ENCODE measurements at regions not wholly inside any gene's neighbourhood (a gene's known extent, or its start where the extent isn't known, plus 50 kb on each side); places are given as distances from the start of the nearest gene placed in this dataset.

DNA sequence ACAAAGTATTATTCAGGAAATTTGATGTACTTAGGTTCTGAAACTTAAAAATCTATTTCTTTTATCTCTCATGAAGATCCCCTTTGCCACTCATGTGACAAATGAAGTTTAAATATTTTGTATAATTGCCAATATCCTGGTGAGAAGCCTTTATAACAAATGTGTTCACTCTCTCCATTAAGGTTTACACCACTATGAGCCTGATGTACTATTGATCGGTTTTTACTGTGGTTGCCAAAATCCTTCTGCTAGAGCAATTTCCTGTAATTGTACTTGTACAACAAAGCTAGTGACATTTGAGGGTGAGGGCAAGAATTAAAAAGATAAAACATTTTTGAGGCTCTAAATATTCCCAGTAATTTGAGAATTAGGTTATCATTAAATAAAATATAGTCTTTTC is 222.3 kb upstream of the CDH19 start:
- no peak for DNase-seq

DNA sequence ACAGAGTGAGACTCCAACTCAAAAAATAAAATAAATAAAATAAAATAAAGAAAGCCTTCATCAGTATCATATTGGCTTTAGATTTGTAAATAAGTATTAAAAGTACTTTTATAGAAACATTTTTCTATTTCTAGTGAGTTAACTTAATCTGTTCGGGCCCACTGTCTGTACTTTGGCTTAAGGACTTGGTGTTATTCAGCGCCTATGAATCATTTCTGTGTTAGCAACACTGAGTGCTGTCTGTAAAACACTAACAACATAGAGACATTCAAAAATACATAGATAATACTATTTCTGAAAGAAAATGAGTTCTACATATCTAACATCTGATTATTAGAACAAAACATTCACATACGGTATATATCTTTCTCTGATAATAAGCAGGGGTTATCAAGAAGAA is 221.5 kb upstream of the CDH19 start:
- DNase-seq, result no peak

DNA sequence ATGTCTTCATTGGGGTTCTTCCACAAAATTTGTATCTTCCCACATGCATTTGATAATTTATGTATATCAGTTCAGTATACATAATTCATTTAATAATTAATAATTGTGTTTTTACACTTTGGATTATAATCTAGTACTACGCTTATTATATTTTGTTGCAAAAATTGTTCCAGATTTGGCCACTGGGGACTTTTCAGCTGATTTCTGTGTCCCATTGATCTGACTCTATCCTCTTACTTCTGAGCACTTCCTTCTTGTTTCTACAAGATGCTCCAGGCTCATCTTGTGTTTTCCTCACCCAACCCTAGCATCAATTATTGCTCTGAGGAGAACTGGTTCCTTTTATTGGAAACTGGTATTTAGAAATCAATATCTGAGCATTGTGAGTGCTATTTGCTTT is 215.3 kb upstream of the CDH19 start:
- no peak for DNase-seq

DNA sequence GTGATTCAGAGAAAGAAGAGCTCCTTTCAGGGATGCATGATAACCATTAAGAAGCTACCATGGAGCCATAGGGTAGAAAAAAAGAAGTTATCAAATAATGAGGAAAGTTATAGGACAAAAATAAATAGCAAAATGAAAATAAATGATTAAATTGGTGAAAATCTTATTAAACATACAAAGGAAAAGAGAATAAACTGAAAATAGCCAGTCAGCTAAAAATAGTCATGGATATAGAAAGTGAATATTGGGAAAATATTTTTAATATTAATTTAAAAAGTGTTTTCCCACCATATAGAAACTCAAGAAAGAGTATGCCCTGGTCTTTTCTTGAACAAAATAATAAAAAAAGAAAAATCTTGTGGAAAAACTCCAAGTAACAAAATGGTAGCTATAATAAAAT is 209.2 kb upstream of the CDH19 start:
- no peak for DNase-seq

DNA sequence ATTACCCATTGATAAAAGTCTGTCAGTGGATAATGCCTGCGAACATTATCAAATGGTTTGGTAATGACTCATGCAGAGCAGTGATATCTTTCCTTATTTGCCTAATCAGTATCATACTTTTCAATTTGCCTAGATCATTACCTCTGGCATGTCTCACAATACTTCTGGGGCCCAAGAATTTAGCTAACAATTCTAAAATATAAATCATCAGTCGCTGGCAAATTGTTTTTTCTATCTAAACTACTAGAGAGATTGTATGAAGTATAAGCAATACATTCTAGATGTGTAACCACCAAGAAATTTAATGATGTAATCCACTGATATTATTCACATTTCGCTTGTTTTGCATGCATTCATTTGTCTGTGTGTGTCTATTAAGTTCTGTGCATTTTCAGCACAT is 191.2 kb upstream of the CDH19 start:
- DNase-seq, result no peak

DNA sequence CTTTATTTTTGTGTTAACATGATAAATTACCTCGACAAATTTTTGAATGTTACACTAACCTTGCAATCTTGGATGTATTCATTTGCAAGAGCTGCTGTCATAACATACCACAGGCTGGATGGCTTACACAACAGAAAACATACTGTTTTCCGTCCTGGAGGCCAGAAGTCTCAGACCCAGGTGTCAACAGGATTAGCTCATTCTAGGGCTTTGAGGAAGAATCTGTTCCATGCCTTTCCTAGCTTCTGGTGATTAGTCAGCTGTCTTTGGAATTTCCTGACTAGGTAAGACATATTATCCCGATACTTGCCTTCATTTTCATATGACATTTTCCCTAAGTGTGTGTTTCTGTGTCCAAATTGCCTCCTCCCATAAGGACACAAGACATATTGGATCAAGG is 188.6 kb upstream of the CDH19 start:
- no peak for DNase-seq

DNA sequence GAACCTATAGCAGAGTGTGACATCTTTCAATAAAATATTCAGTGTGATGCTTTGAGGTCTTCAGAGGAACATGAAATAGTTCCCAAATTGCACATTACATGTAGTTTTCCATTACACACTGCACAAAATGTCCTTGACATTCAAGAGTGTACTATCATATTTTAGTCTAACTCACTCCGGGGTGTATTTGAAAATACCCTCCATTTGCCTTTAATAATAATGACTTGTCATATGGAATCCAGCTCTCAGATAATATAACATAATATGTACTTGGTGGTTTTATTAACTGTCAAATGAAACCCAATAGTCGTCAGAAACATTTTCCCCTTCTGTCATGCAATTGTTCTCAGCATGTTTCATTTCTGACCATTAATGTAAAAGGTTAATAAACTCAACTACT is 176.7 kb upstream of the CDH19 start:
- no peak for DNase-seq

DNA sequence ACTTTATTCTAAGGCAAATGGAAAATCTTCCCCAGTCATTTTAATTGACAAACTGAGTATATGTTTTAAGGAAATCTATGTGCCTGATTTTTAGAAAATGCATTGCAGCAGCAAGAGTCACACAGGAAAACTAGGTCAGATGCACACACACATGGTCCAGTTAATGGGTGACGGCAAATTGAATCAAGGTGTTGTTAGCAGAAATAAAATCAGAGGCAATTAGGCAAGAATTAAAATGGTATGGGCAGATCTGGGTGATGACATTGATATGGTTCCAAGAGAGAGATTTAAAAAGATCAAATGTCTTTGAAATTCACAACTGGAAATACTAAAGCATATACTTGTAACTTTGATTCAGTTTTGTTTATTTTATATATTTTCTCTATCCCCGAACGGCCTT is 174.2 kb upstream of the CDH19 start:
- DNase-seq, result no peak

DNA sequence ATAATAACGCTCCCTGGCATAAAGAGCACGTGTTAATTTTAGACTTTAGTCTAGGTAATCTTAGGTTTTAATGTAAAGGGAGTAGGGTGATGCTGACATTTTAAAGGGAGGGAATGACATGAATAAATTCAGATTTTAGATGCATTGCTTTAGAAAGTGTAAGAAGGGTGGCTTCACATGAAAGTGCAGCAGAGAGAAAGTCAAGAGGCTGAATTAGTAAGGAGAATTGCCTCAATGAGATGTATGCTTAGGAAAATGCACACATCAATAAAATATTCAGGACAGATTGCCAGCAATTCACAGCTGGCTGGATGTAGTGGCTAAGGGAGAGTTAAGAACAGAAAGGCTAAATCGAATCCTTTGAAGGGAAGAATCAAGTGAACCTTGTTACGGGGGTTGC is 165.5 kb upstream of the CDH19 start:
- DNase-seq, result no peak

DNA sequence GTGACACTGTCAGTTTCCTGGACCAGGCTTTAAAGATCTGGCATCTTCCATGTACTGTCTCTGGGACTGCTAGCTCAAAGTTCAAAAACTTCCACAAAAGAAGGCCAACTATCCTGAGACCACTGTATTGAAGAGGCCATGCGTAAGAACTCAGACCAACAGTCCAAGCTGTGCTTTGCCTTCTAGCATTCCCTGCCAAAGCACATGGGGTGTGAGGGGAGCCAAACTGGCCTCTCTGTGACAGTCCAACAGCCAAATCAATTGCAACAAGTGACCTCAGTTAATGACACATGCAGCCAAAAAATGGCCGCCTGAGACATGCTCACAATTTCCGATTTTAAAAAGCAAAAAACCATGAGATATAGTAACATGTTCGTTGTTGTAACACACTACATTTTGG is 160.3 kb upstream of the CDH19 start:
- DNase-seq, result no peak

DNA sequence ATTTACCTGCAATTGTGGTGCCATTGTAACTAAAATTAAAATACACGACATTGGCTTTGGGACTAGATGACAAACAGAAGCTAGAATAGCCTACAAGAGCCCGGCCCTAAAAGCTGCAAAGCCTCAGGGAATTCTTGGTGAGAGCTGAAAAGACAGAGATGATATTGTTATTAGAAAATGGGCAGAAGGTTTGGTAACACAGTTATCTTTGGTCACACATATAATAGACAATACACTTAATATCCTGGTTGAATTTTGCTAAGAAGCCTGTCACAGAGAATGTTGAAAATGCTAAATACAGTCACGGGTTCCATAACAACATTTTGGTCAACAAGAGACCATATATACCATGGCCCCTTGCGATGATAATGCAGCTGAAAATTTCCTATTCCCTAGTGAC is 157.3 kb upstream of the CDH19 start:
- no peak for DNase-seq

DNA sequence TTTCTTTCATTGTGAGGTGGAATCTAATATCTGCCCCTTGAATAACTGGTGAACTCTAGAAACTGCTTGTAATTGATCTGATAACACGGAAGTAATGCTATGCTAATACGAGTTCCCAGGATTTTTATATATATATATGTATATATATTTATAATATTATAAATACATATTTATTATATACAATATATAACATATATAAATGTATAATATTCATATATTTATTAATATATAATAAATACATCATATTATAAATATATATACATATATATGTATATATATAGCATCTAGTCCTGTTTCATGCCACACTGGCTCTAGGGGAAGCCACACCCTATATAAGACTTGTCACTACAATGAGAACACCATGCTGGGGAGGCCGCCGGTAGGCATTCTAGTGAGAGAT is 156.7 kb upstream of the CDH19 start:
- DNase-seq, result no peak

DNA sequence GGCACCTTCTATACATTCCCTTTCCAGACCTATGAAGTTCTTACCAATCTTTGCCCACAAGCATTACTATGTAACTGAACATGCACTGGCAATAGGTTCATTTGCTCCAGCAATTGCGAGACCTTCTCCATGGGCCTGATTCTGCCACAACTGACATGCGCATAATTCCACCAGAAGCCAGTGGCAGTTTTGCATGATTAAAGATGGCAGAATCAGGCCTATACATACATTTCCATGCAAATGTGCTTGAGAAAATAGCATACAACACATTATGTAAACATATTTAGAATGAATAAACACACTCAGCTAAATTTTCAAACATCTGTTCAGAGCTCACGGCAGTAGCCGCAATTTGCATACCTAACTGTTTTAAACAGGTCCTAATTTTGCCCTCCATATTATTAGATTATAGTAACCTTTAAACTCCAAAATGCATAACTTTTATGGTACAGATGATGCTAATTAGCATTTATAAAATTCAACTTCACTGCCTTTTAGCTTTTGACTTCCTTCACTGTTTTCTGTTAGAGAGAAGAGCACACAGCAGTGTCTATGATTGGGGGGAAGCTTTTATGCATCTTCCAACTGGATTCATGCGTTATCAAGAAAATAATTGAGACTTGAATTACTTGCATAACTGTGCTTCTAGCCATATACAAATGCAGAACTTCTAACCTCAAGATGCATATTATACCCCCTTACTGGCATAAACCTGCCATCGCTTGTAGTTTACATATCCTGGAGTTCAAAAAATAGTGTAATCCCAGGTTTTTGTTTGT is 155.3 kb upstream of the CDH19 start:
- no peak for DNase-seq

DNA sequence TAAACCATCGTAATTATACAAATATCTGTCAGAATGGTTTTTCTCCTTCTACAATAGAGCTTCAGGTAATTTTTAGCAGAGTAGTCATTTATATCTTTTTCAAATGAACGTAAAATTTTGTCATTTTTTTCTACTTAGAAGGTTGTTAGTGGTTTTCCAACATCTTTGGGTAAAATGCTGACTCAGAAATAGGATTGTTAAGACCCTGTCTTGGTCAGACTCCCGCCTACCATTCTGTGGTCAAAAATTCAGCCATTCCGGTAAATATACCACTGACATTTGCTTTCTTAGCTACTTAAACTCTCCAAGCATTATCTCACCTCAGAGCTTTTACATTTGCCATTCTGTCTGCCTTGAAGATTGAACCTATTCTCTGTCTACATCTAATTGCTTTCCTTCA is 154.1 kb upstream of the CDH19 start:
- DNase-seq, result no peak

DNA sequence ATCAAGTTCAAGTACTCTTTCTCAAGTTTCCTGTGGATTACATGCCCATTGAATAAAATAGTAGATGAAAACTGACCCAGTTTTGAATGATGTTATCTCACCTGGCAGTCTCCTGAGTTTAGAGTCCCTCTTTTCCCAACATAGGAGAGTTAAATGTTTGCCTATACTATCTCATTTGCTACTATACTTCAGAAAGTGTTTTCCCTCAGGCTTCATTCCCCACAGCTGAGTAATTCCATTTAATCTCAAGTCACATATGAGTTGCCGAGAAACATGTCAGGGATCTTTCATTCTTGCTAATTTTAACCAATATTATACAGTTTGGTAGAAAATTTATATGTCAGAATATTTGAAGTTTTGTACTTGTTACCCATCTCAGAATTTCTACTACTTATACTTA is 150.4 kb upstream of the CDH19 start:
- DNase-seq, result no peak

DNA sequence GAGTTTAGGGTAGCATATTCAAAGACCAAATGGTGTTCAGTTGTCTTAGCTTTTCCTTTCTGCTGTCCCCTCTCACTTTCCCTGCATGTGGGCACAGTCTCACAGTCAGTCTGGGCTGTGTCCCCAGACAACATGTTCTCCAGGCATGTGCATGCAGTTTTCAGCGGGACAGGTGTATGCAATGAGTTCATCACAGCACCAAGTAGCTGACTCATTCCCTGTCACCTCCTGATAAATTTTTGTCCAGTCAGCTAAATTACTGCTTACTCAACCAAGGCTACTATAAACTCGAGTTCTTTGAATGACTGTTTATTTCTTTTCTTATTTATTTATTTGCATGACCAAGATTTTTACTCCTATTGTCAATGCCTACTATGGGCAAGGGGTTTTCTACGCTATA is 148.8 kb upstream of the CDH19 start:
- no peak for DNase-seq

DNA sequence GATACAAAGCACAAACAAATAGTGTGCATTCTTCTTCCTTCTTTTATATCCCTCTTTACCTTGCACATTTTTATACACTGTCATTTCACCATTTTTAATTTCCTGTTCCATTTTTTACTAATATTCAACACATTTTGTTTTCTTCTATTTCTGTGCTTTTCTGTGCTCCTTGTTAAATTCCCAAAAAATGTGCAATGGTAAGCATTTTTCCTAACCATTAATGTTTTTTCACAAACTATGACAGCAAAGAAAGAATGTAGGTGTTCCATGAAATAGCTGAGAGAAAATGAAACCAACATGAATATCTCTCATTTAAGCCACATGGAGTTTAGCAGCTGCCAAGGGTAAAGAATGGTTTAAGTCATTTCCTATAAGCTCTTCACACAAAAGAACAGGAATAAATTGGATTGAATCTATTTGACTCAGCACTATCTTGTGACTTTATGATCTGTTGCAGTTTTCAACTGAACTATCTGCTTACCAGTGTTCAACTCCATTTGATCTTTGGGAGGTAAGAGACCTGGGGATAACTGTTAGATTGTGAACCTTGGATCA is 145.7 kb upstream of the CDH19 start:
- no peak for DNase-seq

DNA sequence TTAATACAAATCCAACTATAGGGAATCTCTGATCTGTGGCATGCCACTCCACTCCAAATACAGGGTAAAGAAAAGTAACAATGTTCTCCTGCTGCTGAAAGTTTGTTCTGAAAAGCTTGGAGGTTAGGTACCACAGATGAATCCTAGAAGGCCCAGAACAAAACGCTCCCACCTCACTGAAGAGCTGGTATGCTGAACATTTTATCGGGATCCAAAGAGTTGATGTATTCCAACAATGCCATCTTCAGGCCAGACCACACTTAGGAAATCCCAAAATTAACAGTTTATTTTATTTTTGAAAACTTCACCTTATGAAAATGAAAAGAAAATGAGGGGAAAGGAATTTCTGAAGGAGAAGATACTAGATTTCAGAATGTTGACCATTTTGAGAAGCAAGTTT is 145.1 kb upstream of the CDH19 start:
- peak; percentile 24 for DNase-seq

DNA sequence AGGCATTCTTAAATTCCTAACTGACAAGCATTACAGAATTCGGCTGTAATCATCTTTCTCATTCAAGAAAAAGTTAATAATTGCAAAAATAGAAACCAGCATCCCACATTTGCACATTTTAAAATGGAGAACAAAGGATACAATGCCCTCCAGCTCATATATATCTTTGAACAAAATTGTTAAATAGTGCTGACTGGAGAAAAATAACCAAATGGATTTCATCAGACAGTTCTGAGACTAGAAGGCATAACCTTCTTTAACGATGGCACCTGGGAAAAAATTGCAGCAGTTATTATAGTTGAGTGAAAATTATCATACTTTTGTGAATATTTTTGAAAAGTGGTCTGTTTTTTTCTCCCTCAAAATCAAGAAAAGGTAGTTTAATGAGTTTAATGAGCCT is 138.9 kb upstream of the CDH19 start:
- no peak for DNase-seq

DNA sequence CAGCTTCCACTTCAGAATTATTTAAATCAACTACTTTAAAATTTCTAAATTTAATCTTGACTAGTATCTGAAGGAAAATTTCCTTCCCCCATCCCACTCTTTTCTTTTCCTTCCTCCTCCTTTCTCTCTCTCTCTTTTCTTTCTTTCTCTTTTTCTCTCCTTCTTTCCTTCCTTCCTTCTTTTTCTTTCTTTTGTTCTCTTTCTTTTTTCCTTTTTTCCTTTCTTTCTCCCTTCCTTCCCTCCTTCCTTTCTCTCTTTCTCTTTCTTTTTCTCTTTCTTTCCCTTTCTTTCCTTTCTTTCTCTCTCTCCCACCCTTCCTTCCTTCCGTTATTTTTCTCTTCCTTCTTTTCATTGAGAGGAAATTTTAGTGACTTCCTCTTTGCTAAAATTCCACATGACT is 132.0 kb upstream of the CDH19 start:
- DNase-seq, result no peak

DNA sequence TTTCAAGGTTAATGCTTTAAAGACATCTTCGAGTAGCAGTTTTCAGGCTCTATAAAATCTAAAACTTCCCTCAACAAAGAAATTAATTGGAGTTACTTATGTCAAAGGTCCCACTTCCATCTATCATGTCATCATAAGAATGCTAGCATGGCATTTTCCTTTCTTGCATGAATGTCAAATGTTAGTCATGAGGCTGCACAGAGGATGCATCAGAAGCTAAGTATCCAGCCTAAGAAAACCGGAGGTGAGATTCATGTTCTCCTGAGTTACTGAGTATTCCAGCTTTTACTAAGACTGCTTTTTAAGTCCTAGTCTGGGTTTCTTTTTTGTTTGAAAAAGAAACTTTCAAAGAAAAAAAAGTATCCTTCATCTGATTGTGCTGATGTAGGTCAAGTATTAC is 130.6 kb upstream of the CDH19 start:
- no peak for DNase-seq

DNA sequence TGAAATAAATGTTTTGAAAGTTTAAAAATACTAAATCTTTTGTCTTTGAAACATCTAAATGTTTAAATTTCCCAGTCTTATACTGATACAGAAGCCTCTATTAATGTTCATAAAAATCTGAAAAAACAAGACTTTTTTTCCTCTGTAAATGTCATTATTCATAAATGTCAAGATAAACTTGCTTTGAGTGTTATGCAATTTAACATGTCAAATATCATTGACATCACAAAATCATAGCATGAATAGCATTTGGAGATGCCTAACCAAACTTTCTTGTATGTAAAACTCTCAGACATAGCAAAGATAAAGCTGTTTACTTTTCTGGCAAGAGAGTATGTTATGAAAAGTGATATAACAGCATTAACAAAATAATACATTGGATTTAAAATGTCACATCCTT is 128.0 kb upstream of the CDH19 start:
- no peak for DNase-seq

DNA sequence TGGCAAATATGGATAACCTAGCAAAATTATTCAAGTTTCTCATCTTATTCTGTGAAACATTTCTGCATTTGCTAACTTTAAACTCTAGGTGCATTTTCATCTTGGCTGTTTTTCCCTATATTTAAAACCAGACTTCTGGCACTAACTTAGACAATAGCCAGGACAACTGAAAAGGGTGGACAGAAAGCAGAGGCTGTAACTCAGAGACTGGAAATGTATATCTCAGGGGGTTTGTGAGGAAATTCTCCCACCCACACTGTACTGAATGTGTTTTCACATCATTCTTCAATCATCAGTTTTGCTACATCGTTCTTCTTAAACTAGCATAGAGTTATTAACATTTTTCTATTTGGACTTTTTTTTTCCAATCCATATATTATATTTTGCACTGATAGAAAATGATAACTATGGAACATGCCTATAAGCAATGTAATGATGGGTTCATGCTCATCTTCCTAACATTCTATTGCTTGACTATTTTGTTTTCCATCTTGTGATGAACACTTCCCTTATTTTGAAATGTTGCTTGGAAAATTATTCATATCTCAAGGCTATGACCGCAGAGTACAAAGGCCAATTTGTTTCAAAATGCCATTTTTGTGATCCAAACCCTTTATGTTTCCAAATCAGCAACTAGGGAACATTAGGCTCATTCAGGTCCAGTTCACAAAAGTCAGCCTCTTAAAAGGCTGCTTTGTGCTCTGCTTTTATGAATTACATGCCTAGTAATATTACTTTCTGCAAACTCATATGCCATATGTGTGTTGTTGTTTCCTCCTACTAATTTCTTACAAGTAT is 125.8 kb upstream of the CDH19 start:
- DNase-seq, result no peak

DNA sequence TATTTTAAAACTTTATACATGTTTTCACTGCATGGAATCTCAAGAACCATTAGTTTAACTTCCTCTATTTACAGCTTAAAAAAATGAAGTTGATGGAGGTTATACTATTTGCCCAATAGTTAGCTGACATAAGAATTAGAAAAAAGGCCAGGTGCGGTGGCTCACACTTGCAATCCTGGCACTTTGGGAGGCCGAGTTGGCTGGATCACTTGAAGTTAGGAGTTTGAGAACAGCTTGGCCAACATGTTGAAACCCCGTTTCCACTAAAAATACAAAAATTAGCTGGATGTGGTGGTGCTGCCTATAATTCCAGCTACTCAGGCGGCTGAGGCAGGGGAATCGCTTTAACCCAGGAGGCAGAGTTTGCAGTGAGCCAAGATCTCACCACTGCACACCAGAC is 125.1 kb upstream of the CDH19 start:
- no peak for DNase-seq

DNA sequence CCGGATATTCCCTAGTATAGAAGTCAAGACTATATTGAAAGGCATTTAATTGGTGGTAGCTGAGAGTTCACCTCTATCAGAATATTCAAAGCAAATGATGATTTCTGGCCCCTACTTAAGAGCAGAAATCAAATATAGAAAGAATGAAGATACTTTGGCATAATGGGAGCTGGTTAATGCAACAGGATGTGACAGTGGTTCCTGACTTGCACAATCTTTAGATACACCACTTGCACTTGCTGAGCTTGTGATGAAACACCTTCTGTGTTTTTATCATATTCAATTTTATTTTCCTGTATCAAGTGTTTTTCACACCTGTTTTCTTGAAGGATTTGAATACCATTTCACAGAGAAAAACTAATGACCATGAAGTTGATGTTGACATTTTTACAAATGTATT is 124.1 kb upstream of the CDH19 start:
- DNase-seq, result no peak

Measured in SHP77 treated with DMSO at 0.1 percent for 48 hours (cell line).